PFSK-1 (cell line): ENCODE measurements at regions not wholly inside any gene's neighbourhood (a gene's known extent, or its start where the extent isn't known, plus 50 kb on each side); places are given as distances from the start of the nearest gene placed in this dataset.

Source experiments
- FOXP2 ChIP-seq: optimal IDR thresholded peaks from 2 replicates; pipeline ENCODE3; 2011; ENCODE audit warnings: borderline replicate concordance, control low read depth, inconsistent platforms; ENCODE audit not compliant: insufficient read depth; ENCODE audit errors: extremely low read length, extremely low read depth
- POLR2AphosphoS5 ChIP-seq: IDR thresholded peaks from 2 replicates; pipeline ENCODE4 v1.6.1; 2012; ENCODE audit warnings: low read depth, mild to moderate bottlenecking, control low read depth, low read length, moderate library complexity
- REST ChIP-seq, 2 experiments: IDR thresholded peaks; 2 replicates each; pipeline versions ENCODE4 v1.6.1 to v1.8.0; 2011 to 2012; ENCODE audit warnings: low read depth in 2 of 2, low read length in 2 of 2, control low read depth in 1 of 2, inconsistent platforms in 1 of 2, mild to moderate bottlenecking in 1 of 2, moderate library complexity in 1 of 2; ENCODE audit not compliant: insufficient read depth in 1 of 2
- SIN3A ChIP-seq: IDR thresholded peaks from 2 replicates; pipeline ENCODE4 v1.6.1; 2012; ENCODE audit warnings: mild to moderate bottlenecking, low read length, moderate library complexity, borderline replicate concordance; ENCODE audit not compliant: insufficient read depth
- TAF1 ChIP-seq: IDR thresholded peaks from 2 replicates; pipeline ENCODE4 v1.6.1; 2012; ENCODE audit warnings: low read length, control low read depth, borderline replicate concordance; ENCODE audit not compliant: insufficient read depth

GRCh38 chr1:54460351-54460750, 54.2 kb upstream of the SSBP3 start:
- no peak for TF ChIP-seq POLR2AphosphoS5
- TF ChIP-seq FOXP2, result no peak
- TF ChIP-seq TAF1, result no peak

- TF ChIP-seq POLR2AphosphoS5 (no peak), TAF1 (no peak), SIN3A (no peak), FOXP2 (no peak), REST (IDR thresholded peaks at IDR 0.05; ENCODE audit: insufficient read depth in 1 of 2, low read depth in 2 of 2, low read length in 2 of 2) (no peak)
These were observed 53.6 kb upstream of the SSBP3 start for GRCh38 chr1:54459726-54460191.

GRCh38 chr1:54459140-54459539, 52.9 kb upstream of the SSBP3 start:
- TF ChIP-seq REST (IDR thresholded peaks at IDR 0.05; ENCODE audit: insufficient read depth in 1 of 2, low read depth in 2 of 2, low read length in 2 of 2), result no peak
- TF ChIP-seq TAF1, result no peak
- no peak for TF ChIP-seq SIN3A

GRCh38 chr1:54456921-54457529, 50.8 kb upstream of the SSBP3 start:
- TF ChIP-seq SIN3A (no peak), TAF1 (no peak), POLR2AphosphoS5 (no peak), REST (IDR thresholded peaks at IDR 0.05; ENCODE audit: insufficient read depth in 1 of 2, low read depth in 2 of 2, low read length in 2 of 2) (no peak), FOXP2 (no peak)

GRCh38 chr1:54456361-54456760, 50.2 kb upstream of the SSBP3 start:
- no peak for TF ChIP-seq POLR2AphosphoS5
- TF ChIP-seq TAF1, result no peak
- no peak for TF ChIP-seq SIN3A
- no peak for TF ChIP-seq REST (IDR thresholded peaks at IDR 0.05; ENCODE audit: insufficient read depth in 1 of 2, low read depth in 2 of 2, low read length in 2 of 2)
- TF ChIP-seq FOXP2, result no peak
